SH-SY5Y (cell line): ENCODE measurements at regions not wholly inside any gene's neighbourhood (a gene's known extent, or its start where the extent isn't known, plus 50 kb on each side); places are given as distances from the start of the nearest gene placed in this dataset.

Source experiments
- GATA2 ChIP-seq: IDR thresholded peaks from 2 replicates; pipeline ENCODE4 v1.6.1; 2011; ENCODE audit warnings: mild to moderate bottlenecking, low read depth, low read length
- GATA3 ChIP-seq: IDR thresholded peaks from 2 replicates; pipeline ENCODE4 v1.6.1; 2011; ENCODE audit warnings: low read depth, mild to moderate bottlenecking, low read length, moderate library complexity

DNA sequence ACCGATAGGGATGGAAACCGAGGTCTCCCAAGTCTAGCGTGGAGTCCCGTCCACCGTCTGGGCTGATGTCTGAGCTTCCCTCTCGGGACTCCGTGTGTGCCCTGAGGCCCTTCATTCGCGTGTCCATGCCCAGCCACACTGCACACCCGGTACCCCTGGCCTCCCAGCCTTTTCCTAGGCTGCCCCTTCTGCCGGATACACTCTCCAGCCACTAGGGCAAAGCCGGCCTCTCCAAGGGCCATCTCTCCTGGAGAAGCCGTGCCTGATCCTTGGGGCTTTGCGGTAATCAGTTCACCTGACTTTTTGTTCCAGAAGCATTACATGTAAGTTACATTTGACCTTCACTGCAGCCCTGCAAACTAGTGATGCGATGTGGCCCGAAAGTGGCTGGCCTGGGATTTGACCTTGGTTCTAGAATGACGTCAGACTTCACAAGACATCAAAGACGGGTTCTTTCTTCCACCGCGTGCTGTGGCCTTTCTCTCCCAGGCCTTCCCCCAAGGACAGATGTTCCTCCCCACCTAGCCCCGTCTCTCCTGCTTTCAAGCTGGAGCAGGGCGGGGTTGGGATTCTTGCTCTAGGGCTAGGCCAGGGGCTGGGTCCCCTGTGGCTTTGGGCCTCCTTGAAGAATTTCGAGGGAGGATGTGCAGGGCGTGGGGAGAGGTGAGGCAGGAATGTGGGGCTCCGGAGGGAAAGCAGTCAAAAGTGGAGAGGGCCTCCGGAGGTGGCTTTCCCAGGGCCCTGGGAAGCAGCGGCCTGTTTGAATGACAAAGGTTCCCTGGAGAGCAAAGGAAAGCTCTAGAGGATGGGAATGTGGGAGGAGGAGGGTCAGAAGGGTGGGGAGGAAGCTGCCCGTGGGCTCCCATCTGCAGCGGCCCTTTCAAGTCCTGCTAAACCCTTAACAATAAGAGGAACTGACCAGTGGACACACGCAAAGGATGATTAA lies 49.7 kb upstream of the SLC2A1 start:
- TF ChIP-seq GATA2, result no peak
- no peak for TF ChIP-seq GATA3
